Neural cell (in vitro differentiated cells): ENCODE measurements at regions not wholly inside any gene's neighbourhood (a gene's known extent, or its start where the extent isn't known, plus 50 kb on each side); places are given as distances from the start of the nearest gene placed in this dataset.

ENCODE experiments used
- H2AFZ ChIP-seq: fragments of 200-600, 300-800 bp; sonication (generic), shearing (Covaris generic); 2 replicates; pipeline ENCODE4 v1.6.0; 2014; ENCODE audit warnings: low read depth, mild to moderate bottlenecking, antibody characterized with exemption, low read length, moderate library complexity
- H3F3A ChIP-seq: fragments of 200-600 bp; shearing (Covaris generic); 2 replicates; pipeline ENCODE4 v1.6.1; 2016; ENCODE audit warnings: mild to moderate bottlenecking, moderate library complexity, mixed read lengths, antibody characterized with exemption, low read length; ENCODE audit not compliant: insufficient read depth, poor library complexity, severe bottlenecking
- H3K27ac ChIP-seq: fragments of 200-600, 300-800 bp; sonication (generic), shearing (Covaris generic); 2 replicates; pipeline ENCODE4 v1.5.1; 2014; ENCODE audit warnings: mild to moderate bottlenecking, low read length, moderate library complexity
- H3K27me3 ChIP-seq: fragments of 300-800, 200-600 bp; sonication (generic), shearing (Covaris generic); 2 replicates; pipeline ENCODE4 v1.6.0; 2014; ENCODE audit warnings: mild to moderate bottlenecking, low read depth, low read length, moderate library complexity; ENCODE audit not compliant: insufficient read depth
- H3K36me3 ChIP-seq: fragments of 300-800, 200-600 bp; sonication (generic), shearing (Covaris generic); 2 replicates; pipeline ENCODE4 v1.5.1; 2014; ENCODE audit warnings: mild to moderate bottlenecking, antibody characterized with exemption, low read length, moderate library complexity; ENCODE audit not compliant: insufficient read depth
- H3K4me2 ChIP-seq: fragments of 300-800, 200-600 bp; sonication (generic), shearing (Covaris generic); 2 replicates; pipeline ENCODE4 v1.6.0; 2014; ENCODE audit warnings: mild to moderate bottlenecking, low read length
- H3K4me3 ChIP-seq: fragments of 300-800, 200-600 bp; sonication (generic), shearing (Covaris generic); 2 replicates; pipeline ENCODE4 v1.5.1; 2014; ENCODE audit warnings: mild to moderate bottlenecking, low read length, moderate library complexity
- H3K79me2 ChIP-seq: fragments of 200-600 bp; shearing (Covaris generic); replicated peaks from 2 replicates; pipeline ENCODE4 v1.6.0; 2014; ENCODE audit warnings: mild to moderate bottlenecking, low read length, moderate library complexity; ENCODE audit not compliant: insufficient read depth
- H3K9ac ChIP-seq: fragments of 300-800, 200-600 bp; sonication (generic), shearing (Covaris generic); 2 replicates; pipeline ENCODE4 v1.6.1; 2016; ENCODE audit warnings: mild to moderate bottlenecking, low read length, mixed read lengths
- H3K9me2 ChIP-seq: fragments of 200-600 bp; shearing (Covaris generic); 2 replicates; pipeline ENCODE4 v1.6.1; 2016; ENCODE audit warnings: mild to moderate bottlenecking, low read length, mixed read lengths; ENCODE audit not compliant: insufficient read depth
- H3K9me3 ChIP-seq: fragments of 200-600, 300-800 bp; sonication (generic), shearing (Covaris generic); 2 replicates; pipeline ENCODE4 v1.6.1; 2016; ENCODE audit warnings: mild to moderate bottlenecking, mixed run types, low read length, moderate library complexity, mixed read lengths
- H4K20me1 ChIP-seq: fragments of 200-600 bp; shearing (Covaris generic); 2 replicates; pipeline ENCODE4 v1.6.1; 2016; ENCODE audit warnings: mild to moderate bottlenecking, mixed run types; ENCODE audit not compliant: insufficient read depth
- EP300 ChIP-seq: fragments of 450-650 bp; conservative IDR thresholded peaks from 2 replicates; pipeline ENCODE4 v1.6.1; 2014; ENCODE audit warnings: antibody characterized with exemption, mild to moderate bottlenecking, moderate library complexity; ENCODE audit not compliant: poor library complexity, severe bottlenecking
- EZH2 ChIP-seq: fragments of 200-600, 300-800 bp; shearing (Covaris generic), sonication (generic); IDR thresholded peaks from 2 replicates; pipeline ENCODE4 v1.6.1; 2014; ENCODE audit warnings: antibody characterized with exemption, low read length, borderline replicate concordance, mild to moderate bottlenecking; ENCODE audit not compliant: insufficient read depth, poor library complexity, severe bottlenecking
- MXI1 ChIP-seq: fragments of 450-650 bp; conservative IDR thresholded peaks from 2 replicates; pipeline ENCODE4 v1.6.1; 2014; ENCODE audit warnings: antibody characterized with exemption, mild to moderate bottlenecking; ENCODE audit not compliant: poor library complexity, severe bottlenecking
- POLR2AphosphoS5 ChIP-seq: IDR thresholded peaks from 2 replicates; pipeline ENCODE4 v1.6.1; 2012
- RAD21 ChIP-seq: fragments of 450-650 bp; conservative IDR thresholded peaks from 2 replicates; pipeline ENCODE4 v1.6.1; 2014; ENCODE audit warnings: antibody characterized with exemption, mild to moderate bottlenecking, moderate library complexity
- REST ChIP-seq: IDR thresholded peaks from 2 replicates; pipeline ENCODE4 v1.6.1; 2012; ENCODE audit warnings: borderline replicate concordance
- SMC3 ChIP-seq: fragments of 450-650 bp; conservative IDR thresholded peaks from 2 replicates; pipeline ENCODE4 v1.6.1; 2014; ENCODE audit warnings: antibody characterized with exemption, mild to moderate bottlenecking, moderate library complexity; ENCODE audit not compliant: poor library complexity
- TAF1 ChIP-seq: IDR thresholded peaks from 2 replicates; pipeline ENCODE4 v1.6.1; 2012; ENCODE audit warnings: low read depth
- TF ChIP-seq, protein P1 (sequence below): fragments of 450-650 bp; IDR thresholded peaks from 2 replicates; pipeline ENCODE4 v1.5.1; 2014; ENCODE audit warnings: antibody characterized with exemption, mild to moderate bottlenecking, moderate library complexity; ENCODE audit not compliant: poor library complexity, severe bottlenecking

GRCh38 chr12:58537278-58537677 lies 383.0 kb downstream of the LRIG3 start:
- no peaks in the 10 kb centered on the region for H3K27me3 ChIP-seq
- no peak overlapping the region for H3K27ac ChIP-seq
- H3K36me3 ChIP-seq = no peaks in the 10 kb centered on the region
- no peak overlapping the region for H3K9ac ChIP-seq
- TF ChIP-seq MXI1 = no peak
- TF ChIP-seq RAD21 = no peak
- TF ChIP-seq, protein P1, sequence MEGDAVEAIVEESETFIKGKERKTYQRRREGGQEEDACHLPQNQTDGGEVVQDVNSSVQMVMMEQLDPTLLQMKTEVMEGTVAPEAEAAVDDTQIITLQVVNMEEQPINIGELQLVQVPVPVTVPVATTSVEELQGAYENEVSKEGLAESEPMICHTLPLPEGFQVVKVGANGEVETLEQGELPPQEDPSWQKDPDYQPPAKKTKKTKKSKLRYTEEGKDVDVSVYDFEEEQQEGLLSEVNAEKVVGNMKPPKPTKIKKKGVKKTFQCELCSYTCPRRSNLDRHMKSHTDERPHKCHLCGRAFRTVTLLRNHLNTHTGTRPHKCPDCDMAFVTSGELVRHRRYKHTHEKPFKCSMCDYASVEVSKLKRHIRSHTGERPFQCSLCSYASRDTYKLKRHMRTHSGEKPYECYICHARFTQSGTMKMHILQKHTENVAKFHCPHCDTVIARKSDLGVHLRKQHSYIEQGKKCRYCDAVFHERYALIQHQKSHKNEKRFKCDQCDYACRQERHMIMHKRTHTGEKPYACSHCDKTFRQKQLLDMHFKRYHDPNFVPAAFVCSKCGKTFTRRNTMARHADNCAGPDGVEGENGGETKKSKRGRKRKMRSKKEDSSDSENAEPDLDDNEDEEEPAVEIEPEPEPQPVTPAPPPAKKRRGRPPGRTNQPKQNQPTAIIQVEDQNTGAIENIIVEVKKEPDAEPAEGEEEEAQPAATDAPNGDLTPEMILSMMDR = no peak
- no peak for TF ChIP-seq EZH2
- TF ChIP-seq SMC3 = no peak
- TF ChIP-seq POLR2AphosphoS5 = no peak
- no peak for TF ChIP-seq EP300
- no peaks in the 10 kb centered on the region for H3K9me2 ChIP-seq
- no peaks in the 10 kb centered on the region for H3K9me3 ChIP-seq
- no peaks in the 10 kb centered on the region for H4K20me1 ChIP-seq
- no peak overlapping the region for H3K4me2 ChIP-seq
- H3F3A ChIP-seq = no peaks in the 10 kb centered on the region
- no peaks in the 10 kb centered on the region for H3K79me2 ChIP-seq
- H2AFZ ChIP-seq = no peak overlapping the region
- no peak overlapping the region for H3K4me3 ChIP-seq

- Histone ChIP-seq H3K36me3 (no peaks in the 10 kb centered on the region), H3K4me3 (no peak overlapping the region), H4K20me1 (no peaks in the 10 kb centered on the region), H3F3A (no peaks in the 10 kb centered on the region), H3K79me2 (no peaks in the 10 kb centered on the region), H3K4me2 (no peak overlapping the region), H3K9ac (no peak overlapping the region), H2AFZ (no peak overlapping the region), H3K9me3 (no peaks in the 10 kb centered on the region), H3K9me2 (no peaks in the 10 kb centered on the region), H3K27ac (no peak overlapping the region), H3K27me3 (no peaks in the 10 kb centered on the region)
- TF ChIP-seq EZH2 (no peak), REST (no peak), TAF1 (no peak), MXI1 (no peak), RAD21 (no peak), EP300 (no peak), POLR2AphosphoS5 (no peak), SMC3 (no peak)
- TF ChIP-seq, protein P1 = no peak
Measured at GRCh38 chr12:58539295-58539694, 381.0 kb downstream of the LRIG3 start.
